GM23248 (cell line): ENCODE measurements at regions not wholly inside any gene's neighbourhood (a gene's known extent, or its start where the extent isn't known, plus 50 kb on each side); places are given as distances from the start of the nearest gene placed in this dataset.

ENCODE experiments used
- DNase-seq: peaks from one replicate; pipeline ENCODE4 v3.0.0-alpha.2; 2015
- H2AFZ ChIP-seq: fragments of 200-600 bp; sonication (generic); 2 replicates; pipeline ENCODE4 v1.6.1; 2016; ENCODE audit warnings: antibody characterized with exemption
- H3F3A ChIP-seq: fragments of 200-600 bp; sonication (generic); 2 replicates; pipeline ENCODE4 v1.6.1; 2016; ENCODE audit warnings: mild to moderate bottlenecking, antibody characterized with exemption, mixed run types; ENCODE audit not compliant: insufficient read depth
- H3K27ac ChIP-seq: fragments of 200-600 bp; sonication (generic); 2 replicates; pipeline ENCODE4 v1.5.1; 2016; ENCODE audit warnings: mild to moderate bottlenecking
- H3K27me3 ChIP-seq: fragments of 200-600 bp; sonication (generic); replicated peaks from 2 replicates; pipeline ENCODE4 v1.6.1; 2016; ENCODE audit warnings: mild to moderate bottlenecking; ENCODE audit not compliant: insufficient read depth
- H3K36me3 ChIP-seq: fragments of 200-600 bp; sonication (generic); 2 replicates; pipeline ENCODE4 v1.6.1; 2016; ENCODE audit warnings: low read depth, mild to moderate bottlenecking
- H3K4me1 ChIP-seq: fragments of 200-600 bp; sonication (generic); 2 replicates; pipeline ENCODE4 v1.6.1; 2016; ENCODE audit warnings: mild to moderate bottlenecking; ENCODE audit not compliant: insufficient read depth
- H3K4me2 ChIP-seq: fragments of 200-600 bp; sonication (generic); one replicate; pipeline ENCODE4 v1.6.1; 2016; ENCODE audit warnings: mild to moderate bottlenecking; ENCODE audit not compliant: unreplicated experiment
- H3K4me3 ChIP-seq: fragments of 200-600 bp; sonication (generic); 2 replicates; pipeline ENCODE4 v1.5.1; 2016; ENCODE audit warnings: mild to moderate bottlenecking
- H3K79me2 ChIP-seq: fragments of 200-600 bp; sonication (generic); 2 replicates; pipeline ENCODE4 v1.6.1; 2016; ENCODE audit warnings: mild to moderate bottlenecking; ENCODE audit not compliant: insufficient read depth
- H3K9ac ChIP-seq: fragments of 200-600 bp; sonication (generic); 2 replicates; pipeline ENCODE4 v1.6.1; 2016; ENCODE audit warnings: mild to moderate bottlenecking
- H3K9me2 ChIP-seq: fragments of 200-600 bp; sonication (generic); 2 replicates; pipeline ENCODE4 v1.6.1; 2016; ENCODE audit warnings: mixed run types, mild to moderate bottlenecking, moderate library complexity; ENCODE audit not compliant: insufficient read depth
- H3K9me3 ChIP-seq: fragments of 200-600 bp; sonication (generic); one replicate; pipeline ENCODE4 v1.6.1; 2017; ENCODE audit warnings: low read depth
- H4K20me1 ChIP-seq: fragments of 200-600 bp; sonication (generic); 2 replicates; pipeline ENCODE4 v1.6.0; 2016; ENCODE audit not compliant: insufficient read depth
- EZH2 ChIP-seq: fragments of 200-600 bp; sonication (generic); IDR thresholded peaks from 2 replicates; pipeline ENCODE4 v1.6.1; 2018; ENCODE audit warnings: antibody characterized with exemption, mild to moderate bottlenecking; ENCODE audit not compliant: insufficient read depth, poor library complexity, severe bottlenecking
- EZH2phosphoT487 ChIP-seq: fragments of 200-600 bp; sonication (generic); IDR thresholded peaks from 2 replicates; pipeline ENCODE4 v1.6.1; 2018; ENCODE audit warnings: antibody characterized with exemption, moderate library complexity, mild to moderate bottlenecking, low read depth; ENCODE audit not compliant: insufficient read depth
- WGBS, 2 experiments: methylation state at CpG; one replicate each; pipeline ENCODE4 v1.1.6; 2015 to 2017; ENCODE audit warnings: low lambda C conversion rate in 2 of 2, low coverage in 1 of 2; ENCODE audit errors: missing lambda C conversion rate in 2 of 2; 5-methylcytosine and 5-hydroxymethylcytosine counted together
- in situ Hi-C: fragments of 300-500 bp; cut with MboI; formaldehyde crosslinking; loops from 2 replicates; pipeline ENCODE4 v1.15.0; 2020

DNA sequence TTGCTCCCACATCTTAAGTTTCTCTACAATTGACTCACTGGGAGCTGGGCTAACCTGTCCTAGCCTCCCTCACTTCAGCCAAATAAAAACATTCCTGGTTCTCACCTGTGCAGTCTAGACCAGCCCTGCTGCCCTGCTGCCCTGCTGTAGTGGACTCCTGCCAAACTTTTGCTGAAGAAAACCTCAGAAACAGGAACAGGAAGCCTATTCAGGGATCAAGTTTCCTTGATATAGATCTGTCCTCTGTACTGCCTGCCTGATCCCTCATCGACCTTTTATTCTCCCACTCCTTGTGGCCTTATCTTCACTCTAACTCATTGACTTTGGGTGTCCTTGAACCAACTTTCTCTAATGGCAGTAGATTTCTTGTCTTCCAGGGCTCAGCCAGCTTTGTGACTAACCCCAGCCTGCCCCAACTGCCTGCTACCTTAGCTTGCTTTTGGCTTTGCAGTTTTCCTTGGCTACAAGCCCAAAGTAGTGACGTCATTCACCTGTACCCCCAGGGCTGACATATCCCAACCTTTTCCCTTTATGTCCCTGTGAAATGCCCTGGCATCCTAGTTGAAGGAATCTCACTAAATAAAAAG lies 234.8 kb downstream of the DUSP6 start:
- no peaks in the 10 kb centered on the region for H3K79me2 ChIP-seq
- no peaks in the 10 kb centered on the region for H4K20me1 ChIP-seq
- no peak overlapping the region for H3K4me3 ChIP-seq
- no peak overlapping the region for H2AFZ ChIP-seq
- 28 to 30% methylated on average over 2 of the region's 2 CpGs for WGBS, 2 experiments
- H3F3A ChIP-seq = no peaks in the 10 kb centered on the region
- H3K4me2 ChIP-seq = no peak overlapping the region
- no peaks in the 10 kb centered on the region for H3K36me3 ChIP-seq
- H3K9me2 ChIP-seq = no peaks in the 10 kb centered on the region
- no peaks in the 10 kb centered on the region for H3K9me3 ChIP-seq
- no peaks in the 10 kb centered on the region for H3K27me3 ChIP-seq
- H3K4me1 ChIP-seq = no peaks in the 10 kb centered on the region
- no peak overlapping the region for H3K9ac ChIP-seq
- no peak for DNase-seq
- H3K27ac ChIP-seq = no peak overlapping the region
- TF ChIP-seq EZH2phosphoT487 (no peak), EZH2 (no peak)
- in situ Hi-C loops = no loop called here

DNA sequence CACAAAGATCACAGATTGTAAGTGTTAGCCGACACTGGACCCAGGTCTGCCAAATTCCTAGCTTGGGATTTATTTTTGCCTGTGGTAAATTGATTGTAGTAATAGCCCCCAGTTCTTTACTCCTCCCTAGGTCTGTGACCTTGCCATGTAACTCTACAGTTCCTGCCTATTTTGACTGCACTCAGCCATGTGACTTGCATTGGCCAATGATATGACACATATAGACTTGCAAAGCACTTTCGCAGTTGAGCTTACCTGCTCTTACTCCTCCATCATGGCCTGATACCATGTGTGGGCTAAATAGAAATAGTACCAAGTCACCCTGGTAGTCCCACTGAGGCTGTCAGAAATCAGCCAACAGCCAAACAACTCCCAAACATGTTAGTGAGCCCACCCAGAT lies 240.3 kb downstream of the DUSP6 start:
- WGBS, 2 experiments = 94 to 96% methylated on average over 2 of the region's 2 CpGs

DNA sequence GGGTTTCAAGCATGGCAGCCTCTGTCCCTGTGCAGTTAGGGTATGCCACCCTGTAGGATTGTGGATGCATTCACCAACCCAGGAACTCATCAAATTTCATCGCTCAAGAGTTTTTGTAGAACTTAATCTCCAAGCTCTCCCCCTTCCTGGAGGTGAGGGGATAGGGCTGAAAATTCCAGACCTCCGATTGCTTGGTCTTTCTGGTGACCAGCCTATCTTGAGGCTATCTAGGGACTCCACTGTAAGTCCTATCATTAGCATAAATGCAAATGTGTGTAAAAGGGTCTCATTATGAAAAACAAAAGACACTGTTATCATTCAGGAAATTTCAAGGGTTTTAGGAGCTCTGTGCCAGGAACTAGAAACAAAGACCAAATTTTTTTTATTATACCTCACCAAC lies 244.0 kb downstream of the DUSP6 start:
- in situ Hi-C loops = no loop called here
- H2AFZ ChIP-seq = no peak overlapping the region
- no peaks in the 10 kb centered on the region for H3K36me3 ChIP-seq
- H3K9me2 ChIP-seq = no peaks in the 10 kb centered on the region
- TF ChIP-seq EZH2 = no peak
- TF ChIP-seq EZH2phosphoT487 = no peak
- no peaks in the 10 kb centered on the region for H3K4me1 ChIP-seq
- no peak overlapping the region for H3K9ac ChIP-seq
- no peaks in the 10 kb centered on the region for H4K20me1 ChIP-seq
- H3K27ac ChIP-seq = no peak overlapping the region
- no peaks in the 10 kb centered on the region for H3F3A ChIP-seq
- H3K9me3 ChIP-seq = no peaks in the 10 kb centered on the region
- no peak overlapping the region for H3K4me3 ChIP-seq
- H3K4me2 ChIP-seq = no peak overlapping the region
- no peaks in the 10 kb centered on the region for H3K27me3 ChIP-seq
- DNase-seq = no peak
- WGBS, 2 experiments = 92 to 100% methylated on average over 2 of the region's 2 CpGs
- no peaks in the 10 kb centered on the region for H3K79me2 ChIP-seq

More for the DNA sequence above, 240.3 kb downstream of the DUSP6 start:
- Histone ChIP-seq H3K4me3 (no peak overlapping the region), H3K36me3 (no peaks in the 10 kb centered on the region), H3K27me3 (no peaks in the 10 kb centered on the region), H3K9ac (no peak overlapping the region), H4K20me1 (no peaks in the 10 kb centered on the region), H2AFZ (no peak overlapping the region), H3K4me2 (no peak overlapping the region), H3K27ac (no peak overlapping the region), H3K79me2 (no peaks in the 10 kb centered on the region), H3K4me1 (no peaks in the 10 kb centered on the region), H3K9me2 (no peaks in the 10 kb centered on the region), H3F3A (no peaks in the 10 kb centered on the region), H3K9me3 (no peaks in the 10 kb centered on the region)
- no peak for DNase-seq
- no peak for TF ChIP-seq EZH2phosphoT487
- in situ Hi-C loops = no loop called here

DNA sequence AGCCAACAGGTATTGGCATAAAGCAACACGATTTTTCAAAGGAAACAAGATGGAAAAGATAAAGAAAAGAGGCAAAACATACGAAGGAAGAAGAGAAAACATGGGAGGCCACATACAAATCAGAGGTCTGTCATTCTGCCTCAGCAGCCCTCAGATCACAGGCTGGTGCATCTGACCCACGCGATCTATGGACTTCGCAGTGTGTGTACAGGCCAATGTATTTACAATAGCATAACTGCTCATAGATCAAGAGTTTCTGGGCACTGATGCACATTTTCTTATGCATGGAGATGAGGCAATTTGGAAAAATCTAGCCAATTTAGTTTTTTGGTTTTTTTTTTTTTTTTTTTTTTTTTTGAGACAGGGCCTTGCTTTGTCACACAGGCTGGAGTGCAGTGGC lies 245.4 kb downstream of the DUSP6 start:
- Histone ChIP-seq H3K4me2 (no peak overlapping the region), H3K9me2 (no peaks in the 10 kb centered on the region), H3F3A (no peaks in the 10 kb centered on the region), H3K9ac (no peak overlapping the region), H3K36me3 (no peaks in the 10 kb centered on the region), H3K27me3 (no peaks in the 10 kb centered on the region), H3K79me2 (no peaks in the 10 kb centered on the region), H3K4me3 (no peak overlapping the region), H3K4me1 (no peaks in the 10 kb centered on the region), H3K27ac (no peak overlapping the region), H2AFZ (no peak overlapping the region), H4K20me1 (no peaks in the 10 kb centered on the region), H3K9me3 (no peaks in the 10 kb centered on the region)
- DNase-seq = no peak
- in situ Hi-C loops = no loop called here
- TF ChIP-seq EZH2 (no peak), EZH2phosphoT487 (no peak)
- WGBS, 2 experiments = 91 to 92% methylated on average over 5 of the region's 5 CpGs

DNA sequence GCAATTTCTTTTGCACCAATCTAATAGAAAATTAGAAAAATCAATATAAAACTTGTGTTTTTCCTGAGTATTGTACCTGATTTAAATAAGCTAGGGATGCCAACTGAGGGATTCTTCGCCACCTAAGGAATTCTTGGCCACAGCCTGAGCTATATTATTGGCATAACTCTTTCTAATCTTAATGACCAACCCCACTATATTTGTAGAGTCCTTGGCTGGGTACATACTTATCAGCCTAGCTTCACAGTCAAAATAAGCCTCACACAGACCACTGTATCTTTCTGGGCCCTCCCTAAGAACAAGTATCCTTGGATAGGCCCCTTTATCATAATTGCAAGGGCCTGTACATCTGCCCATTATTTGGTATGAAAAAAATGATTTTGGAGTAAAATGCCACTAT lies 247.1 kb downstream of the DUSP6 start:
- in situ Hi-C loops = no loop called here
- H3K79me2 ChIP-seq = no peaks in the 10 kb centered on the region
- no peak for DNase-seq
- no peak overlapping the region for H3K4me2 ChIP-seq
- H2AFZ ChIP-seq = no peak overlapping the region
- no peak overlapping the region for H3K4me3 ChIP-seq
- no peak for TF ChIP-seq EZH2
- TF ChIP-seq EZH2phosphoT487 = no peak
- no peaks in the 10 kb centered on the region for H3K9me3 ChIP-seq
- H3K36me3 ChIP-seq = no peaks in the 10 kb centered on the region
- H4K20me1 ChIP-seq = no peaks in the 10 kb centered on the region
- H3K27me3 ChIP-seq = no peaks in the 10 kb centered on the region
- no peaks in the 10 kb centered on the region for H3K9me2 ChIP-seq
- no peak overlapping the region for H3K27ac ChIP-seq
- H3K4me1 ChIP-seq = no peaks in the 10 kb centered on the region
- no peak overlapping the region for H3K9ac ChIP-seq
- H3F3A ChIP-seq = no peaks in the 10 kb centered on the region
- WGBS, 2 experiments = 97 to 100% methylated on average over 1 of the region's 1 CpG
